Gastrocnemius medialis (tissue), 4 donors: ENCODE measurements at regions not wholly inside any gene's neighbourhood (a gene's known extent, or its start where the extent isn't known, plus 50 kb on each side); places are given as distances from the start of the nearest gene placed in this dataset.

Source experiments
- POLR2A ChIP-seq, 2 donors: fragments of 450-650 bp; IDR thresholded peaks; one replicate each; pipeline ENCODE4 v1.6.1; 2017; ENCODE audit warnings: antibody characterized with exemption in 2 of 2, mild to moderate bottlenecking in 2 of 2, moderate library complexity in 2 of 2
- TF ChIP-seq, protein P1 (sequence below), 5 experiments: fragments of 450-650 bp in 3 of 5; fragments of 200-600 bp in 2 of 5; sonication (generic) in 2 of 5; IDR thresholded peaks in 4 of 5; conservative IDR thresholded peaks in 1 of 5; 1 replicate in 4 of 5; 2 replicates in 1 of 5; pipeline ENCODE4 v1.5.1; 2016 to 2019; ENCODE audit warnings: antibody characterized with exemption in 5 of 5, mild to moderate bottlenecking in 3 of 5, moderate library complexity in 3 of 5

DNA sequence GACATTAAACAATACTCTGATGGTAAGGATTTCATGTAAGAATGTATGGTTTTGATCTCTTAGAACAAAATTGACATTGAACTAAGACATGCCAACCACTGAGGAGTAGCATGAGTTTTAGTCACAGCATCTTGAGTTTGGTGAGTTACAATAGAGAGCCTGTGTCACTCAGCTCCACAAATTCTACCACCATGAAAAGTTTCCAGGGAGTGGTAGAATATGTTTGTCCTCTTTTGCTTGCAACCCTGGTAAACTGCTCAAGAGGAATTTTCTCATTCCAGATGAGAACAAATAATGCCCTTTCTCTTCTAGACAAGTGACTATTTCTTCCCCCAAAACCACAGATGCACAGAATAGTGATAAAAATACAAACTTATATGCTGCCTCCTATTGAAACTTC, 502.0 kb upstream of the VRK2 start:
- no peak for TF ChIP-seq POLR2A (IDR thresholded peaks at IDR 0.05)
- TF ChIP-seq, protein P1, sequence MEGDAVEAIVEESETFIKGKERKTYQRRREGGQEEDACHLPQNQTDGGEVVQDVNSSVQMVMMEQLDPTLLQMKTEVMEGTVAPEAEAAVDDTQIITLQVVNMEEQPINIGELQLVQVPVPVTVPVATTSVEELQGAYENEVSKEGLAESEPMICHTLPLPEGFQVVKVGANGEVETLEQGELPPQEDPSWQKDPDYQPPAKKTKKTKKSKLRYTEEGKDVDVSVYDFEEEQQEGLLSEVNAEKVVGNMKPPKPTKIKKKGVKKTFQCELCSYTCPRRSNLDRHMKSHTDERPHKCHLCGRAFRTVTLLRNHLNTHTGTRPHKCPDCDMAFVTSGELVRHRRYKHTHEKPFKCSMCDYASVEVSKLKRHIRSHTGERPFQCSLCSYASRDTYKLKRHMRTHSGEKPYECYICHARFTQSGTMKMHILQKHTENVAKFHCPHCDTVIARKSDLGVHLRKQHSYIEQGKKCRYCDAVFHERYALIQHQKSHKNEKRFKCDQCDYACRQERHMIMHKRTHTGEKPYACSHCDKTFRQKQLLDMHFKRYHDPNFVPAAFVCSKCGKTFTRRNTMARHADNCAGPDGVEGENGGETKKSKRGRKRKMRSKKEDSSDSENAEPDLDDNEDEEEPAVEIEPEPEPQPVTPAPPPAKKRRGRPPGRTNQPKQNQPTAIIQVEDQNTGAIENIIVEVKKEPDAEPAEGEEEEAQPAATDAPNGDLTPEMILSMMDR (IDR thresholded peaks at IDR 0.05 in 4 of 5, conservative IDR thresholded peaks at IDR 0.05 in 1 of 5) = no peak
